Stimulated activated CD4-positive, alpha-beta T cell treated with anti-CD3 and anti-CD28 coated beads, Interleukin-12 subunit alpha, Interleukin-12 subunit beta, amount 100 ng/mL, for 24 hours (primary cell): ENCODE measurements at regions not wholly inside any gene's neighbourhood (a gene's known extent, or its start where the extent isn't known, plus 50 kb on each side); places are given as distances from the start of the nearest gene placed in this dataset.
"Not testable (repeated sequence)": the region's sequence is repeated elsewhere in the genome, so short reads cannot be mapped to it uniquely, and the experiment has no call there.

Source experiments
- DNase-seq, 2 experiments: peaks; one replicate each; pipeline ENCODE4 v3.0.0-alpha.2; 2020; ENCODE audit warnings: low read depth in 2 of 2

DNA sequence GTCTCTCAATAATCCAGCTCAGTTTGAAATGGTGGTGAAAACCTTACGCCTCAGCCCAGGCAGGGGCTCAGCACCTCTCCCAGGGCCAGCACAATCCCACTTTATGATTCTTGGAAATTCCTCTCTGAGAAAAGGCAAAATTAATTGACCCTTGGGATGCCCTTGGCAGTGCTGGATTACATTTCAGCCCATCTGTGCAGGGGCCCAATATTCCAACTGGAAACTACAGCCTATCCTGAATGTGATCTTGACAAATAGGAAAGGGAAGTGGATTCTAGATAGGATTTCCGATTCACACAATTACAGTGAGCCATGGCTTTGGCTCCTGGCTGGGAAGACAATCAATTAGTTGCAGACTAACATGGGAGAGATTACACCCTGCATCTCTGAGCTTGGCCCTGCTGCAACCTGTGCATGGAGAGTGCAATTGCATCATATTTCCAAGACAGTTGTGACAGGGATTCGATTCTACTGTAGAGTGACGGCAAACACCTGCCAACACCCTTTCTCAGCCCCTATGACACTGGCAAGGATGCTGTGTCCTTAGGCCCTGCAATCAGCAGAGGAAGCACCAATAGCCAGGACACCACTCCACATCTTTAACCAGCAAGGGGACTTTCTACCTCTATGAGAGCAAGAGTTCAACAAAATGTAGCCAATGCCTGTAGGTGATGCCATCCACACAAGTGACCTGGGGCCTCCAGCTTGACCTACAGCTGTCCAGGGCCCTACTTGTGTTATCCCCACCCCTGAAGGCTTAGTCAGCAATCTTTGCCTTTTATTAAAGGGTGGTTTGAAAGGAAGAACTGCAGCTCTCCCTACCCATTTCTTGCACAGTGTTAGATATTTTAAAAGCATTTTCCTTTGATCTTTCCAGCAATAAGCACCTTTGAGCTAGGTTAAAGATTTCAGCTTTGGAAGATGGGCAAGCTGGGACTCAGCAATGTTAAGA lies 187.2 kb upstream of the HS6ST1 start:
- no peak for DNase-seq

DNA sequence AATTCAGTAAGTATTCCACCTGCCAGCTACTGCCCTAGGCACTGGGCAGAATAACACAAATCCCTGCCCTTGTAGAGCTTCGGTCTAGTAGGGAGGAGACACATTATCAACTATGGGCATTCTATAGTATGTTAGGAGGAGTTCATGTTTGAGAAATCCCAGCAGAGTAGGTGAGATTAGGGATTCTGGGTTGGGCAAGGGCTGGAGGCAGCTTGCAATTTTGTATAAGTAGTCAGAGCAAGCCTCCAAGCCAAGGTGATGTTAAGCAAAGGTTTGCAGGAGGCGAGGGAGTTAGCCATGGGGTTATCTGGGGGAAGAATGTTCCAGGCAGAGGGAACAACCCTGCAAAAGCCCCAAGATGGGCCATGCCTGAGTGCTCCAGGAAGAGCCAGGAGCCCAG lies 187.9 kb upstream of the HS6ST1 start:
- DNase-seq, result no peak

DNA sequence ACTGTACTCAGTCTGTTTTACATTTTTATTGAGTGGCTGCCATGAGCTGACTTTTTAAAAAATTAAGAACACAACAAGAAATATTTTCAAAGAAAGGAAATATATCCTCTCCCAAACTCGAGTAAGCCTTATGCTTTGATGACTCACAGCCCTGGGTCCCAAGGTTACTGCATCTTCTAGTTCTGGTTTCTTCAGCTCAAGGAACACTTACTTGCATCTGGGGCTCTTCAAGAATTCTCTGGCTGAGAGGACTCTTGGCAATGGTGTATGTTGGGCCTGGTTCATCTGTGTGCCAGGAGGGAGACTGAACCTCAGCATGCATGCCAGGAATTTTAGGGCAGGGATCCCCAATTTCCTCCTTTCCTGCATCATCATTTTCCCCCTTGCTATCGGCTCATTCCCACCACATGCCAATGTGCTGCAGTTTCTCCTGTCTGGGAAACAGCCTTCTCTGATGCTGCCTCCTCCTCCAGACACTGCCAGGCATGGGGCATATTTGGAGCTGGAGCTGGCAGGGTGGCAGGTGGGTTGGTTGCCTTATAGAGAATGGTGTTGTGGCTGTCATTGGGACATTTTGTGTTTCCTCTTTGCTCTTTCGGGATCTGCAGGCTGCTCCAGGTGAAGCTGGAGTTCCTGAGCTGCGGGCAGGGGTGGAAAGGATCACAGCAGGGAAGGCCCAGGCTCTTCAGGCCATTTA lies 192.2 kb upstream of the HS6ST1 start:
- no peak for DNase-seq

DNA sequence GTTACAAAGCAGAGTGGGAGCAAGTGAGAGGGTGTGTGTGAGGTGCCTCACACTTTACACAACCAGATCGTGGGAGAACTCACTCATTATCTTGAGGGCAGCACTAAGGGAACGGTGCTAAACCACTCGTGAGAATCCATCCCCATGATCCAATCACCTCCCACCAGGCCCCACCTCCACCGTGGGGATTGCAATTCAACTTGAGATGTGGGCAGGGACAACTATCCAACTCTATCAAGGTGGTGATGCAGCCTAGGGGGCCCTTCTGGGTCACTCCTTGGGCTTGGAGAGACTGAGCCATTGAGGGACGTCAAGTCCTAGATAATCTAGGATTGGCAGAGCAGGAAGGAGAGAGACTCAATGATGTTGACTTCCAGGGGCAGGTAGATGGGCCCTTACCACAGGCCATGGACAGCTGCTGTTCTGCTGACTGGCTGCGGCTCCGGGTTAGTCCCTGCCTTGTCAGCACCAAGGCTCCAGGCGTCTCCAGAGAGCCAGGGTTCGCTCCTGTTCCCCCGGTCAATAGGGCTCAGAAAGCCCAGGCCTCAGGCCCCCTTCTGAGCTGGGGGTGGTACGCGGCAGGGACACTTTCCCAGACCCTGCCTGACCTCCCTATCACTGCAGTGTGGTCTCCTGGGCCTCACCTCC lies 193.2 kb upstream of the HS6ST1 start:
- DNase-seq, result no peak

DNA sequence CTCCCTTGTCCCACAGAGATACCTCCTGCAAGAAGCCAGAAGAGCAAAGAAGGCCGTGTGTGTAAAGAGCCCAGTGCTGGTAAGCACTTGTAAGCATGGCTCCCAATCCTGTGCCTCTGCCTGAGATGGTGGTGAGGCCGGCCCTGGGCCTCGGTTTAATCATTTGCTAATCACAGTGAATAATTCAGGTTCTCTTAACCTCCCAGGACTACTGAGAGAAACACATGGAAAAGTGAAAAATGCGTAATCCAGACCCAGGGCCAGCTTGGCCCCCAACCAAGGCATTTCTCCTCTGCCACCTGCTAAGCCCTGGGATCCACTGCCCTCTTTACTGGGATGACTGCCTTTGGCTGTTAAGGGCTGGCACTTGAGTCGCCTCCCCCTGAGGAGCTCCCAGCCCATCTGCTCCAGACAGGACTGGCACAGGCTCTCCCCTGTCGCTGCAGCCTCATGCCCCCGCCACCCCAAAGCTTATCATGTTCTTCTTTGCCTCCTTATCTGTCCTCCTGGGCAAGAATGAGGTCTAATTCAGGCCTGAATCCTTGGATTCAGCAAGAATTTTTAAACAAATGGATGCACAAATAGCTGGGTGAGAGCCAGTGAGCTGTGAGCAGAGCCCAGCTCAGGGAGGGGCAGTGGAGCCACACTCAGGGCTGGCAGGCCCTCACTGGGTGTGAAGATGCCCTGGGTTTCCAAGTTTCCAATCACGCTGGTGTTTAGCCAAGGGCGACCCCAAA lies 193.9 kb upstream of the HS6ST1 start:
- DNase-seq, result no peak

DNA sequence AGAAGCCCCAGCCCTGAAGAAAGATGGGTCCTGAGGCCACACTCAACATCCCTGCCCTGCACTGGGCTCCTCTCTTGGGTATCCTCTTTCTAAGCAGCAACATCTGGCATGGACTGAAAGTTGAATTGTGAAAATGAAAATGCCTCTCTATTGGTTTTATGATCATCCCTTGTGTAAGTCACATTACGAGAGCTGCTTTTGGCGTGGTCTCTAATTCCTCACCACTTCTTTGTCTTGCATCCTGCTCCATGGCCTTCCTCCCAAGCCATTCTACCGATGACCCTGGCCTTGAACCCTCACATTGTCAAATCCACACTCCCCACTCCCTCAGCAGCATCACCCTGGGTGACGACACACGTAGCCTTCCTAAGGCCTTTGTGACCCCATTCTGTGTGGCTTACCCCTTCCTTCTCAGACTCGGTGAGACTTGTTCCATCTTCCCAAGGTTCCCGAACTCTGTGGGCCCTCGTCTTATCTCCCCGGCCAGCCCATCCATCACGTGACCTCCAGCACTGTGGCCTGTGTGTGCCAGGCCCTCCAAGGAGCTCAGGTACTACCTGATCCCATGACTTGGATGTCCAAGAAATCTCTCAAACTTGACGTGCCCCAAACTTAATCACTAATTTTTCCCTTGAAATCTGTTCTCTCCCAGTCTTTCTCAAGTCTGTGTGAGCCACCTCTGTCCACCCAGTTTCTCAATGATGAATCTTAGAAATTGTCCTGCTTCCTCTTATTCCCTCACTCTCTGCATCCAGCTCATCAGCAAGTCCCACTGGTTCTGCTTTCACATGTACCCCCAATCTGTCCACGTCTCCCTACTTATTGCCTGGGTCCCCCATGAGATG lies 194.7 kb upstream of the HS6ST1 start:
- DNase-seq, result no peak

DNA sequence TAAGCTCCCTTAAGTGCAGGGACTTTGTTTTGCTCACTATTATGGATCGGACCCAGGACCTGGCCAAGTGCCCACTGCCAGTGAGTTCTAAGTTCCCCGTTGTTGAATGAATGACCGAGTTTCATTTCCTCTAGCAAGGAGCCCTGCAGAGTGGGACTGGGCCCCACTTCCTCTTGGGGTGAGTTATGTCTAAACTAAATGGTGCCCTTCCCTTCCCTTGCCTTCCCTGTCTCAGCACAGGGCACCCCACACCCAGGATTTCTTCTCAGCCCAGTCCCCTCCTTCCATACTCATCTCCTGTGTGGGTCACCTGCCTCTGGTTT lies 195.3 kb upstream of the HS6ST1 start:
- DNase-seq, result no peak

DNA sequence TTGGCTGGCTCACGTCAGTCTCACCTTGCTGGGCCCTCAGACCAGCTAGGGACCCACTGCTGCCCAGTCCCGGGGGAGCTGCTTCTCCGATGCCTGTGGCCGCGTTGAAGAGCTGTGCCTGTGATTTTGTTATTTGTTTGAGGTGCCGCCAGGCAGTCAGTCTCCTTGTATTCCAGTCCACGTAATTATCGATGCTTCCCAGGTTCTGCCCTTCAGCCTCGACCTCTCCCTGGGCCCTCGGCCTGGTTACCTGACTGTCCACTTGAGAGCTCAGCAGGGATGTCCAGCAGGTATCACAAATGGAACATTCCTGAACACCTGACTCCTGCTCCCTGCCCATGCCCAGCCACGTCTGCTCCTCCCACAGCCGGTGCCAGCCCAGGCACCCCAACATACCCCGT lies 195.9 kb upstream of the HS6ST1 start:
- no peak for DNase-seq

DNA sequence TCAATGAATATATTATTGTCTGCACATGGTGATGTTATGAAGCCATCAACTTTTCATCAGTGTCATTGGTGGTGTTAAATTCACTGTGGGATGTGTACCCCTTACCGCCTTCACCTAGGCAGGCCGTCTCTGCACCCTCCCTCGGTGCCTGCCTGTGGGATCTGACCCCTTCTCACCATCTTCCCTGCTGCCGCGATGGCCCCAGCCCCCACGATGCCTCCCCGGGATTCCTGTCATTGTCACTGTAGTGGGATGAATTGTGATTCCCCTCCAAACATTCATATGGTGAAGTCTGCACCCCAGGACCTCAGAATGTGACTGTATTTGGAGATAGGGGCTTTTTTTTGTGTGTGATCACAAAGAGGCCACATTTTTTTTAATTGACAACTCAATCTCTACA lies 198.3 kb upstream of the HS6ST1 start:
- no peak for DNase-seq

DNA sequence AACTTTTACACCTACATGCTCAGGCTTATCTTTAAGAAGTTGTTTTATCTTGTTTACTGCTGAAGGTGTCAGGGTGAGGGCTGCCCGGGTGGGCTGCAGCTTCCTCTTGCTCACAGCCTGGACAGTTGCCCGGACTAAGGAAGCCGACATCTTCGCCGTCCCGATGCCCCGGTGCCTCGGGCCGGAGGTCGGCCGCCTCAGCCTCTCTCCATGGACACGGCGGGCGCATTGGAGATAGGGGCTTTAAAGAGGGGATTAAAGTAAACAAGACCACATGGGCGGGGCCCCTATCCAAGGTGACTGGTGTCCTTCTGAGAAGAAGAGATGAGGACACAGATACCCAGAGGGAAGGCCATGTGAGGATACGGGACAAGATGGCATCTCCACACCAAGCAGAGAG lies 200.4 kb upstream of the HS6ST1 start:
- DNase-seq, result not testable (repeated sequence)

DNA sequence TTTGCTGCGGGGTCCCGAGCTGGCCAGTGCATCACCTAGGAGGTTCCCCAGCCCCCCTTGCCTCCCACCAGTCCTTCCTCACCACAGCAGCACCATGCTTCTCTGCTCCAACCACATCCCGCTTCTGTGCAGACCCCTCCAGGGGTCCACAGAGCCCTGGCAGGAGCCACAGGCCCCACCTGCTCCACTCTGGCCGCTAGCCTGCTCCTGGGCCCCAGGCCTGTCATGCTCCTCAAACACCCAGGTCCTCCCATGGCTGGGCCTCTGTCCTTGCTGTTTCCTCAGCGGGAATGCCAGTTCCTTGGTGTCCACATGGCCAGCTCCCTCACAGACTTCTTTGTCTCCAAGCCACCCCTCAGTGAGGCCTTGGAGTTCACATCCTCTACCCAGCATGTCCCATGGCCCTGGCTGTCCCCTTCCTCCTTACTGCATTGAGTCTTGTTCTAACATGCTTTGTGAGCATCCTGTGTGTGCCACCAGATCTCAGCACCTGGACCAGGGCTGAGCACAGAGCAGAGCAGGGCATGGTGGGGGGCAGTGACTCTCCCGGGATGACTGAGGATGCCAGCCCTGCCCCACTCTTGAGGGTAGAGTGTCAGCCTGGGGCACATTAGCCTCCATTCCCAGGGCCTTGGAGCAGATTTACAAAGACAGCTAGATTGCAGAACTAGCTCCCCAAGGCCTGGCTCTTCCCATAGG lies 201.0 kb upstream of the HS6ST1 start:
- no peak for DNase-seq

DNA sequence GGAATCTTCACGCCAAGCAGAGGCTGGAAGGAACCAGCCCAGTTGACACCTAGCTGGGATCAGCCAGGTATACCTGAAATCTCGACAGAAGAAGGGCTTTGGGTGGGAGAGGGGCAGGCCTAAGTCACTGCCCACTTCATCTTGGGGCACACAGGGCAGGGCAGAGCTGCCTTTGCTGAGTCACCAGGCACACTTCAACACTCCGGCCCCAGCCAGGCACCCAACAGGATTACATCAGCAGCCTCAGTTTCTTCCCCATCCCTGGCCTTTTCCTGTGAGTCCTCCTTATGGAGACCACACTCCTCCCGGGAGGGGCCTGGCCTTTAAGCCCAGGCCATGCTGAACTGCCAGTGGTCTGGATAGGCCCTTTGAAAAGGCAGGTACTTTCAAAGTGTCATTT lies 201.7 kb upstream of the HS6ST1 start:
- DNase-seq, result no peak

DNA sequence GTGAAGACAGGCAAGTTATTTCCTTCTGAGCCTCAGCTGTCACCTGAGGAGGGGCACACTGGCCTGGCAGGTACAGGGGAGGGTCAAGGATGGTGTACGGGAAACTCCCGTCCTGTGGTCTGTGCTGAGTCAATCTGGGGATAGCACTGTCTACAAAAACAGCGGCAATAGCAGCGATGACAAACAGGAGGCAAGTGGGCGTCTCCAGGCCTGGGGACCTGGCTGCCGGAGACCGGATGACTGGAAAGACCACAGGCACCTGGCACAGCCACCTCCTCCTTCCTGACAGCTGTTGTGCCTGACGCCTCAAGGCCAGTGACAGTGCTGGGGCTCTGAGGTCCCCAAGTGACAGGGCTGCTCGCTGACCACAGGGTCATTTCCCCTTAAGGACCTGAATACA lies 202.1 kb upstream of the HS6ST1 start:
- DNase-seq, result peak in 1 of 2 experiments; percentile 15

DNA sequence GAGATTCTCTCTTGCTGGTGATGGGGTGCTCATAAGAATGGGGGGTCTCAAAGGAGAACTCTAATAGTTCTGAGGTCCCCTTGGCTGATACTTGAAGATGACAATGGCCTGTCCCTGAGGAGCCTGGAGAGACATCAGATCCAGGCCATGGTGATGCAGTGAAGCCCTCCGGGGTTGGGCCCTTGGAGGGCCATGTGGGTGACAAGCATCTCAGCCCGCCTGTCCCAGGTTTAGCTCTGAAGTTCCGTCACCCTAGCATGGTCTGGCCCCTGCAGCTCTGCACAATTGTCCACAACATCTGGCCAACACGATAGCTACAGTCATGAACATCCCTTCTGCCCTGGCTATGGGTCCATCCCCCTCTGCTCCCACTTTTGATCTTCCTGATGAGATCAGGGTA lies 202.8 kb upstream of the HS6ST1 start:
- no peak for DNase-seq

DNA sequence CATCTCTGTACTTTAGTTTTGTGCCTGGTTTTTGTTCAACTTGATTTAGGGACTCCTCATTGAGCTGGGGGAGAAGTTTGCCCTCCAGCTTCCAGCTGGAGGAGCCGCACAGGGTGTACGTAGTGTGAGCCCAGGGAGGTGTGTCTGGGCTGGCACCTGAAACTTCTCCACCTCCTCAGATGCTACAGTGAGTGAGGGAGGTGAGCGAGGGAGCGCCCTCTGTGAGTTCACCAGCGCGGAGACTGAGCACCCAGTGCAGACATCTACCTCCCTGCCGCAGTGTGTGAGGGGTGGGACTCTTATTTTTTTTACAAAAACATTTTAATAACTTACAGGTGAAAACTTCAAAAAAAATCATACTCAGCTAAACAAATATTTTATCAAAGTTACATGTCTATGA lies 204.2 kb upstream of the HS6ST1 start:
- no peak for DNase-seq

DNA sequence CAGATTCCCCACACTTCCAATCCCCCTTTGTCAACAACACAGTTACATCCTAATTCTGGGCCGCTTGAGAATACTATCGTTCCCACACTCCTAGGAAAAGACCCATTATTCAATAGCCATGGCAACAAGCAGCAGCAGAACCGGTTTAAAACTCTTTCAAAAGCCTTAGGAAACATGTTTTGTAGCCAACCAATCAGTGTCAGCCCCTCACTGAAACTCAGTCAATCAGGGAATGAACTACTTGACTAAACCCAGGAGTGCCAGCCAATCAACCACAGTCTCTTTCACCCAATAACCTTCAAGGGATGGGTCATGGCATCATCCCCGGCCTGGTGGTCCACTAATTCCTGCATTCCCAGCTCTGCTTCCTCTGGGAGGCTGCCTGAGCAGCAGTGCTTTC lies 204.8 kb upstream of the HS6ST1 start:
- no peak for DNase-seq

DNA sequence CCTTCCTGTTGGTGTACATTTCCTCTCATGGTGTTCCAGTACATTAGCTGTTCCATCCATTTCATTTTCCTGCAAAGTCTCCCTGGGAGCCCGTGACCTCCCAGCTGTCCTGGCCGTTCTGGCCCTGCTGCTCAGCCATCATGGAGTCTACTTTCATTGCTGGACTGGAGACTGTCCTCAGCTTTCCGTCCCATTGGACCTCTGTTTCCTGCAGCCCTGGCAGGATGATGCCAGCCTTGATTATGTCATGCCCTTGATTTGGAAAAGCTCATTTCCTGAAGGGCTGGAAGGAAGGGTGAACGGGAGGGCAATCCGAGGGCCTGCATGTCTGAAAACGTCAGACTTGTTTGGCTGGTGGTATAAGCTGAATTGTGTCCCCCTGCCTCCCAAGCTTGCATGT lies 205.5 kb upstream of the HS6ST1 start:
- DNase-seq, result no peak

DNA sequence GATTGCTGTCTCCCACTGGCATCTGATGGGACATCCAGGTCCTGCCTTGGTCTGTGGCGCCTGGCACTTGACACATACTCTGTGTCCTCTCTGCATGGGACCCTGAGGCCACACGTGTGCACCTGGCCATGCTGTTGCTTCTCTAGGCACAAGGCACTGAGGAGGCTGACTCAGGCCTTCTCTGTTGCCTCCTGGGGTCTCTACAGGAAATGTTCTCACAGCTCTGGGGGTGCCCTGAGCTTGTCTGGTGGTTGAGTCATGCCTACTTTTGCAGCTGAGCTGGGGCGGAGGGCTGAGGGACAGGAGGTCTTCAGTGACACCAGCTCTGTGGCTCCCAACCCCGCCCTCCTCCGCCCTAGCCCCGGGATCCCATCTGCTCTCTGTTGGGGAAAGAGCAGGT lies 207.0 kb upstream of the HS6ST1 start:
- no peak for DNase-seq

DNA sequence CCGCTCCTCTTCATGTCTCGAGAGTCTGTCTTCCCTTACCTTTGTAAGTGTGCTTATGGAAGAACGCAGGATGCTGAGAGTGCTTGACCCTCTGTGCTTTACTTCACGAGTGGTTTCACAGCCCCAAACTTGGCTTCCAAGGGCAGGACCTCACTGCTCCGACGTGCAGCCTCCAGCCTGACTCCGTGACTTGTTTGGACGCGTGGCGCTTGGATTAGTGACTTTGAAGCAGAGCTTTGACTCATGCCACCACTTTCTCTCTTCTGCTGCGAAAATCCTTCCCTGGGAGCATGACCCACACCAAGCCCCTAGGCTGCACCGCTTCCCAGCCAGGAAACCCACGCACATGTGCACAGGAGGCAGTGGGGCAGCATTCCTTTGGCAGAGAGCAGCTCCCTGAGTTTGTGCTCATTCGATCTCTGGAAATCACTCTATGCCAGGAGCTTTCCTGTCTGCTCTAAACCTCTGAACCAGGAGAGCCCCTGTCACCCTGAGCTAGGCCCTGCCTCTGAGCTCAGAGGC lies 207.8 kb upstream of the HS6ST1 start:
- DNase-seq, result no peak

DNA sequence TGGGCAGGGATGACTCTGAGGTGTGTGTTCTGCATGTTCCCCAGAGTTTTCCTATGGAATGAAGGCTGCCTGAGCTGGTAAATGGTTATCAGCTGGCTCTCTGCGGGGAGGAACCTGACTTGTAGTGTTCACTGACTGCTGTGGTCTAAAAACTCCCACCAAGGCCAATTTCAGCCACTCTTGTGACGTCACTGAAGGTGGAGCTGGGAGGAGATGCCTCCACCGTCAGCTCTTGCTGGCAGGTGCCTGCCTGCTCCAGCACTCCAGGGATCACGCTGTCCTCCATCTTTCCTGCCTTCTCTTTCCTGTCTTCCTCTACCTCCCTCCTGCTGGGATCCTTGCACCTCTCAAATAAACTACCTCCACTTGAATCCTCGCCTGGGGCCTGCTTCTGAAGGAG lies 209.5 kb upstream of the HS6ST1 start:
- DNase-seq, result no peak
